ENCODE measurements at regions not wholly inside any gene's neighbourhood (a gene's known extent, or its start where the extent isn't known, plus 50 kb on each side); places are given as distances from the start of the nearest gene placed in this dataset.

GRCh38 chr2:223369889-223370288 is 232.3 kb downstream of the SCG2 start:
- Histone ChIP-seq H3K4me3 (ENCODE audit: extremely low read depth, insufficient read depth, low read length, poor library complexity, severe bottlenecking) (no peak overlapping the region), H3K4me1 (ENCODE audit: control insufficient read depth, insufficient read depth, low read length, poor library complexity, severe bottlenecking) (no peaks in the 10 kb centered on the region), H3K36me3 (ENCODE audit: control insufficient read depth, insufficient read depth, low read length) (no peaks in the 10 kb centered on the region), H3K27ac (ENCODE audit: low read depth, low read length, severe bottlenecking) (no peak overlapping the region), H3K9me3 (ENCODE audit: control insufficient read depth, low read length) (no peaks in the 10 kb centered on the region)
- WGBS, 2 experiments (ENCODE audit: insufficient coverage in 2 of 2) = 86 to 90% methylated on average over 2 of the region's 3 CpGs

- WGBS, 2 experiments (ENCODE audit: insufficient coverage in 2 of 2) = no CpG with 5 or more reads among the region's 1 CpG
- H3K27ac ChIP-seq (ENCODE audit: low read depth, low read length, severe bottlenecking) = no peak overlapping the region
- no peak overlapping the region for H3K4me3 ChIP-seq (ENCODE audit: extremely low read depth, insufficient read depth, low read length, poor library complexity, severe bottlenecking)
- no peaks in the 10 kb centered on the region for H3K9me3 ChIP-seq (ENCODE audit: control insufficient read depth, low read length)
- H3K36me3 ChIP-seq (ENCODE audit: control insufficient read depth, insufficient read depth, low read length) = no peaks in the 10 kb centered on the region
- H3K4me1 ChIP-seq (ENCODE audit: control insufficient read depth, insufficient read depth, low read length, poor library complexity, severe bottlenecking) = no peaks in the 10 kb centered on the region
These were observed 218.8 kb downstream of the SCG2 start for GRCh38 chr2:223383315-223383714.

- no peaks in the 10 kb centered on the region for H3K9me3 ChIP-seq (ENCODE audit: control insufficient read depth, low read length)
- H3K36me3 ChIP-seq (ENCODE audit: control insufficient read depth, insufficient read depth, low read length) = no peaks in the 10 kb centered on the region
- H3K4me3 ChIP-seq (ENCODE audit: extremely low read depth, insufficient read depth, low read length, poor library complexity, severe bottlenecking) = no peak overlapping the region
- H3K27ac ChIP-seq (ENCODE audit: low read depth, low read length, severe bottlenecking) = no peak overlapping the region
- no peaks in the 10 kb centered on the region for H3K4me1 ChIP-seq (ENCODE audit: control insufficient read depth, insufficient read depth, low read length, poor library complexity, severe bottlenecking)
These were observed 216.0 kb downstream of the SCG2 start for GRCh38 chr2:223386189-223386588.

GRCh38 chr2:223386984-223387383 is 215.2 kb downstream of the SCG2 start:
- no CpG with 5 or more reads among the region's 4 CpGs for WGBS, 2 experiments (ENCODE audit: insufficient coverage in 2 of 2)
- Histone ChIP-seq H3K4me3 (ENCODE audit: extremely low read depth, insufficient read depth, low read length, poor library complexity, severe bottlenecking) (no peak overlapping the region), H3K36me3 (ENCODE audit: control insufficient read depth, insufficient read depth, low read length) (no peaks in the 10 kb centered on the region), H3K27ac (ENCODE audit: low read depth, low read length, severe bottlenecking) (no peak overlapping the region), H3K4me1 (ENCODE audit: control insufficient read depth, insufficient read depth, low read length, poor library complexity, severe bottlenecking) (no peaks in the 10 kb centered on the region), H3K9me3 (ENCODE audit: control insufficient read depth, low read length) (no peaks in the 10 kb centered on the region)

- no peaks in the 10 kb centered on the region for H3K36me3 ChIP-seq (ENCODE audit: control insufficient read depth, insufficient read depth, low read length)
- no peaks in the 10 kb centered on the region for H3K9me3 ChIP-seq (ENCODE audit: control insufficient read depth, low read length)
- H3K4me1 ChIP-seq (ENCODE audit: control insufficient read depth, insufficient read depth, low read length, poor library complexity, severe bottlenecking) = no peaks in the 10 kb centered on the region
- 82% methylated on average over 2 of the region's 5 CpGs; no CpG with 5 or more reads in 1 of the 2 experiments for WGBS, 2 experiments (ENCODE audit: insufficient coverage in 2 of 2)
- no peak overlapping the region for H3K4me3 ChIP-seq (ENCODE audit: extremely low read depth, insufficient read depth, low read length, poor library complexity, severe bottlenecking)
- H3K27ac ChIP-seq (ENCODE audit: low read depth, low read length, severe bottlenecking) = no peak overlapping the region
These were observed 212.5 kb downstream of the SCG2 start for GRCh38 chr2:223389624-223390023.

GRCh38 chr2:223396993-223397392 is 205.2 kb downstream of the SCG2 start:
- Histone ChIP-seq H3K4me1 (ENCODE audit: control insufficient read depth, insufficient read depth, low read length, poor library complexity, severe bottlenecking) (no peaks in the 10 kb centered on the region), H3K9me3 (ENCODE audit: control insufficient read depth, low read length) (no peaks in the 10 kb centered on the region), H3K27ac (ENCODE audit: low read depth, low read length, severe bottlenecking) (no peak overlapping the region), H3K36me3 (ENCODE audit: control insufficient read depth, insufficient read depth, low read length) (no peaks in the 10 kb centered on the region), H3K4me3 (ENCODE audit: extremely low read depth, insufficient read depth, low read length, poor library complexity, severe bottlenecking) (no peak overlapping the region)
- no CpG with 5 or more reads among the region's 2 CpGs for WGBS, 2 experiments (ENCODE audit: insufficient coverage in 2 of 2)

- Histone ChIP-seq H3K27ac (ENCODE audit: low read depth, low read length, severe bottlenecking) (no peak overlapping the region), H3K36me3 (ENCODE audit: control insufficient read depth, insufficient read depth, low read length) (no peaks in the 10 kb centered on the region), H3K4me1 (ENCODE audit: control insufficient read depth, insufficient read depth, low read length, poor library complexity, severe bottlenecking) (no peaks in the 10 kb centered on the region), H3K4me3 (ENCODE audit: extremely low read depth, insufficient read depth, low read length, poor library complexity, severe bottlenecking) (no peak overlapping the region), H3K9me3 (ENCODE audit: control insufficient read depth, low read length) (no peaks in the 10 kb centered on the region)
- WGBS, 2 experiments (ENCODE audit: insufficient coverage in 2 of 2) = 95 to 100% methylated on average over 2 of the region's 3 CpGs
These were observed 202.7 kb downstream of the SCG2 start for GRCh38 chr2:223399357-223399957.

- H3K36me3 ChIP-seq (ENCODE audit: control insufficient read depth, insufficient read depth, low read length) = no peaks in the 10 kb centered on the region
- WGBS, 2 experiments (ENCODE audit: insufficient coverage in 2 of 2) = no CpG with 5 or more reads among the region's 1 CpG
These were observed 197.5 kb downstream of the SCG2 start for GRCh38 chr2:223404616-223405015.

GRCh38 chr2:223414646-223415045 is 187.5 kb downstream of the SCG2 start:
- H3K4me3 ChIP-seq (ENCODE audit: extremely low read depth, insufficient read depth, low read length, poor library complexity, severe bottlenecking) = no peak overlapping the region
- H3K36me3 ChIP-seq (ENCODE audit: control insufficient read depth, insufficient read depth, low read length) = no peaks in the 10 kb centered on the region
- WGBS, 2 experiments (ENCODE audit: insufficient coverage in 2 of 2) = 83 to 90% methylated on average over 2 of the region's 2 CpGs
- no peaks in the 10 kb centered on the region for H3K4me1 ChIP-seq (ENCODE audit: control insufficient read depth, insufficient read depth, low read length, poor library complexity, severe bottlenecking)
- no peaks in the 10 kb centered on the region for H3K9me3 ChIP-seq (ENCODE audit: control insufficient read depth, low read length)
- H3K27ac ChIP-seq (ENCODE audit: low read depth, low read length, severe bottlenecking) = no peak overlapping the region

More at GRCh38 chr2:223404616-223405015, 197.5 kb downstream of the SCG2 start:
- Histone ChIP-seq H3K4me3 (ENCODE audit: extremely low read depth, insufficient read depth, low read length, poor library complexity, severe bottlenecking) (no peak overlapping the region), H3K9me3 (ENCODE audit: control insufficient read depth, low read length) (no peaks in the 10 kb centered on the region), H3K4me1 (ENCODE audit: control insufficient read depth, insufficient read depth, low read length, poor library complexity, severe bottlenecking) (no peaks in the 10 kb centered on the region), H3K27ac (ENCODE audit: low read depth, low read length, severe bottlenecking) (no peak overlapping the region)

- no peak overlapping the region for H3K27ac ChIP-seq (ENCODE audit: low read depth, low read length, severe bottlenecking)
- H3K36me3 ChIP-seq (ENCODE audit: control insufficient read depth, insufficient read depth, low read length) = no peaks in the 10 kb centered on the region
- no peaks in the 10 kb centered on the region for H3K9me3 ChIP-seq (ENCODE audit: control insufficient read depth, low read length)
- WGBS, 2 experiments (ENCODE audit: insufficient coverage in 2 of 2) = 100% methylated on average over 1 of the region's 1 CpG
- H3K4me1 ChIP-seq (ENCODE audit: control insufficient read depth, insufficient read depth, low read length, poor library complexity, severe bottlenecking) = no peaks in the 10 kb centered on the region
- no peak overlapping the region for H3K4me3 ChIP-seq (ENCODE audit: extremely low read depth, insufficient read depth, low read length, poor library complexity, severe bottlenecking)
These were observed 187.1 kb downstream of the SCG2 start for GRCh38 chr2:223415071-223415470.

GRCh38 chr2:223416815-223417610 is 185.1 kb downstream of the SCG2 start:
- Histone ChIP-seq H3K4me1 (ENCODE audit: control insufficient read depth, insufficient read depth, low read length, poor library complexity, severe bottlenecking) (no peaks in the 10 kb centered on the region), H3K36me3 (ENCODE audit: control insufficient read depth, insufficient read depth, low read length) (no peaks in the 10 kb centered on the region), H3K4me3 (ENCODE audit: extremely low read depth, insufficient read depth, low read length, poor library complexity, severe bottlenecking) (no peak overlapping the region), H3K9me3 (ENCODE audit: control insufficient read depth, low read length) (no peaks in the 10 kb centered on the region), H3K27ac (ENCODE audit: low read depth, low read length, severe bottlenecking) (no peak overlapping the region)
- WGBS, 2 experiments (ENCODE audit: insufficient coverage in 2 of 2) = 86 to 93% methylated on average over 6 of the region's 8 CpGs
